ENCODE measurements at regions not wholly inside any gene's neighbourhood (a gene's known extent, or its start where the extent isn't known, plus 50 kb on each side); places are given as distances from the start of the nearest gene placed in this dataset.

DNA sequence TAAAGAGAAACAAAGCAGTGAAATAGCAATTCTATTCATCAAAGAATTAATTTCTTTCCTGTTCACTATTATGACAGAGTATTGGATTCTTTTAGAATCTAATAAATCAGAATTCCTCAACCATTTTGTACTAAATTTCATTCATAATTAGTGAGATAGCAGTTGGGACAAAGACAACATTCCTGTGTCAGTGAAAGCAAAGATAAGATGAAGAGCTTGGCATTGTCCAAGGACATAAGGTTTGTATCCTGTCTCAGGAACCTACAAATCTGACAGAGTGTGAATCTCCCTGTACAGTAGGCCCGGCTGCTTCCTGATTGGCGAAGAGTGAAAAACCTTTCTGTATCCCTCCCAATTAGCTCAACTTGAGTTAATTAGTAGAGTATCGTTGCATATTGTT, 349.1 kb downstream of the ISL1 start:
- DNase-seq = no peak

DNA sequence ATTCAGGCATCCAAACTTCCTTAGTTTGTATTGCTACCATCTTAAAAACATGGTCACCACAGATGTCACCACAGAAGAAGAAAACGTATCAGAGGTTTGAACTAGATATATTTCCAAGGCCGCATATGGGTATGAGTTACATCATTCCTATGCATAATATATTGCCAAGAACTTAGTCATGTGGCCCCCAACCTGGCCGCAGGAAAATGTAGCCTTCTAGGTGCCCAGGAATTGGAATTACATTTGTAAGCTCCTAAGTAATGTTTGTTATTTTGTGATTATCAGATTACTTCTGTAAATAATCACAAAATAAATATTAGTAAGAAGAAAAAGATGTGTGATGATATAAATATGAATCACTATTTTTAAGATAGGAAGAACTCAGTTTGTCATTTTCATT, 351.4 kb downstream of the ISL1 start:
- Histone ChIP-seq H3K9me3 (replicated peaks; ENCODE audit: control insufficient read depth, low read depth, low read length) (no peaks in the 10 kb centered on the region), H3K27ac (ENCODE audit: low read length) (no peak overlapping the region), H3K4me3 (ENCODE audit: low read length) (no peak overlapping the region), H3K27me3 (ENCODE audit: control insufficient read depth, insufficient read depth, low read length) (no peaks in the 10 kb centered on the region), H3K4me1 (ENCODE audit: control insufficient read depth, insufficient read depth, low read length) (no peaks in the 10 kb centered on the region), H3K36me3 (ENCODE audit: control insufficient read depth, insufficient read depth, low read length) (no peaks in the 10 kb centered on the region)
- WGBS (ENCODE audit: insufficient coverage) = no CpG with 5 or more reads among the region's 3 CpGs
- DNase-seq = no peak

More for the DNA sequence above, 349.1 kb downstream of the ISL1 start:
- Histone ChIP-seq H3K36me3 (ENCODE audit: control insufficient read depth, insufficient read depth, low read length) (no peaks in the 10 kb centered on the region), H3K27ac (ENCODE audit: low read length) (no peak overlapping the region), H3K4me1 (ENCODE audit: control insufficient read depth, insufficient read depth, low read length) (no peaks in the 10 kb centered on the region), H3K4me3 (ENCODE audit: low read length) (no peak overlapping the region), H3K27me3 (ENCODE audit: control insufficient read depth, insufficient read depth, low read length) (no peaks in the 10 kb centered on the region), H3K9me3 (replicated peaks; ENCODE audit: control insufficient read depth, low read depth, low read length) (no peaks in the 10 kb centered on the region)
- WGBS (ENCODE audit: insufficient coverage) = no CpG with 5 or more reads among the region's 3 CpGs

DNA sequence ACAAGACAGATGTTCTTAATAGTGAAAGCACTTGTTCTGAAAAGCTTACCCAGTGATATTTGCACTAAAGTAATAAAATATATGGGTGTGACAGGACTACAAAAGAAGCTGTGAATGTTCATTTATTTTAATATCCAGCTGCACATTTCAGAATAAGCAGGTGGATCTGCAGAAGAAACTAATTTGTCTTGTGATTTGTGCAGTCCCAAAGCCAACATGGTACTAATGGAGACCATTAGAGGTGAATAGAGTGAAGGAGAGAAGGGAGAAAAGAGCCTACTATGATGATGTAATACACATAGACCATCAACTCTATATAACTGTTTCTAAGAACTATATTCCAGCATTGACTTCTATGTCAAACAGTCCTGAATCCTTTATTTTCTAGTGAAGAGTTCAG, 362.8 kb downstream of the ISL1 start:
- no peak overlapping the region for H3K27ac ChIP-seq (ENCODE audit: low read length)

DNA sequence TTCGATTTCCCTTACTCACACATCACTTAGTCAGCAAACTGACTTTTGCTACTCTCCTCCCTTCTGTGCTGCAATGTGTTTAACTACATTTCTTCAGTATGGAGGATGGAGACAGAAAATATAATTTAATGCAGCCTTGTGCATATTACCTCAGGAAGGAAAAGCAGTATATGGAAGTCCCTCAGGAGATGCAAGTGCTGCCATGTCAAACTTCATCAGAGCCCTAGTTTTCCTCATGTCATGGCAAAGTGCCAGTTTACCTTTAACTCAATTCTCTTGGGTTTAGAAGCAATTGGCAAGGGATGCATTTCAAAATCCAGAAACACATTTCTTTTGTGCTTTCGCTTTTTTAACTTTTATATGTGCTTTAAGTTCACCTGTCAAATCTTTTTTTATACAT, 365.4 kb downstream of the ISL1 start:
- no peak overlapping the region for H3K27ac ChIP-seq (ENCODE audit: low read length)
- peaks cover 3% of the 10 kb centered on the region for H3K9me3 ChIP-seq (replicated peaks; ENCODE audit: control insufficient read depth, low read depth, low read length)
- H3K4me1 ChIP-seq (ENCODE audit: control insufficient read depth, insufficient read depth, low read length) = no peaks in the 10 kb centered on the region
- no peak for DNase-seq
- no peaks in the 10 kb centered on the region for H3K27me3 ChIP-seq (ENCODE audit: control insufficient read depth, insufficient read depth, low read length)
- no peaks in the 10 kb centered on the region for H3K36me3 ChIP-seq (ENCODE audit: control insufficient read depth, insufficient read depth, low read length)
- WGBS (ENCODE audit: insufficient coverage) = no CpG with 5 or more reads among the region's 2 CpGs
- no peak overlapping the region for H3K4me3 ChIP-seq (ENCODE audit: low read length)

More for the DNA sequence above, 362.8 kb downstream of the ISL1 start:
- H3K4me1 ChIP-seq (ENCODE audit: control insufficient read depth, insufficient read depth, low read length) = no peaks in the 10 kb centered on the region
- no peaks in the 10 kb centered on the region for H3K36me3 ChIP-seq (ENCODE audit: control insufficient read depth, insufficient read depth, low read length)
- no peak overlapping the region for H3K4me3 ChIP-seq (ENCODE audit: low read length)
- DNase-seq = no peak
- peaks cover 6% of the 10 kb centered on the region for H3K9me3 ChIP-seq (replicated peaks; ENCODE audit: control insufficient read depth, low read depth, low read length)
- H3K27me3 ChIP-seq (ENCODE audit: control insufficient read depth, insufficient read depth, low read length) = no peaks in the 10 kb centered on the region
